ENCODE measurements at regions not wholly inside any gene's neighbourhood (a gene's known extent, or its start where the extent isn't known, plus 50 kb on each side); places are given as distances from the start of the nearest gene placed in this dataset.

GRCh38 chr12:19694627-19695026 lies 255.3 kb downstream of the AEBP2 start:
- DNase-seq (ENCODE audit: low read depth, low spot score) = no peak
- H3K9ac ChIP-seq (ENCODE audit: low read length) = no peak overlapping the region
- H3K4me2 ChIP-seq (ENCODE audit: low read length) = no peak overlapping the region
- no TSS peak for BruUV-seq (replicated peaks)
- H3K9me3 ChIP-seq (ENCODE audit: control insufficient read depth in 1 of 2, insufficient read depth in 1 of 2, low read depth in 1 of 2, low read length in 2 of 2) = no peaks in the 10 kb centered on the region
- no peak overlapping the region for H3K4me3 ChIP-seq (replicated peaks in 1 of 2; ENCODE audit: low read depth in 1 of 2, low read length in 2 of 2)
- no peaks in the 10 kb centered on the region for H3K36me3 ChIP-seq (ENCODE audit: control insufficient read depth in 1 of 2, insufficient read depth in 2 of 2, low read length in 2 of 2)
- no peak overlapping the region for H3K27ac ChIP-seq (ENCODE audit: low read depth, low read length)
- ATAC-seq = no peak
- H2AFZ ChIP-seq (ENCODE audit: low read depth, low read length, poor library complexity, severe bottlenecking) = no peak overlapping the region
- POLR2A ChIA-PET = no interaction called here
- H4K20me1 ChIP-seq (ENCODE audit: insufficient read depth) = no peaks in the 10 kb centered on the region
- H3K79me2 ChIP-seq (ENCODE audit: insufficient read depth, low read length) = no peaks in the 10 kb centered on the region
- no peak for TF ChIP-seq SRF (IDR thresholded peaks at IDR 0.05; ENCODE audit: low read depth)
- no peak for TF ChIP-seq FOSL1 (IDR thresholded peaks at IDR 0.05; ENCODE audit: low read depth)
- no peak for TF ChIP-seq RAD21 (IDR thresholded peaks at IDR 0.05; ENCODE audit: low read depth)
- no peak for TF ChIP-seq SP1 (IDR thresholded peaks at IDR 0.05; ENCODE audit: low read depth)
- TF ChIP-seq POLR2AphosphoS5 (IDR thresholded peaks at IDR 0.05; ENCODE audit: low read depth, low read length) = no peak
- no peak for TF ChIP-seq MAX (IDR thresholded peaks at IDR 0.05)
- no peak for TF ChIP-seq POLR2A (IDR thresholded peaks at IDR 0.05; ENCODE audit: borderline replicate concordance, extremely low read depth, insufficient read depth, insufficient read length)
- TF ChIP-seq CBX3 (IDR thresholded peaks at IDR 0.05; ENCODE audit: low read depth) = no peak
- no peak for TF ChIP-seq ELF1 (IDR thresholded peaks at IDR 0.05; ENCODE audit: borderline replicate concordance, low read depth)
- TF ChIP-seq EGR1 (IDR thresholded peaks at IDR 0.05; ENCODE audit: low read depth) = no peak
- no peak for TF ChIP-seq YY1 (IDR thresholded peaks at IDR 0.05; ENCODE audit: extremely low read depth, insufficient replicate concordance, low read depth, low read length)
- TF ChIP-seq ZFX (IDR thresholded peaks at IDR 0.05) = no peak
- no peak for TF ChIP-seq JUND (IDR thresholded peaks at IDR 0.05)
- no peak for TF ChIP-seq ZNF274 (IDR thresholded peaks at IDR 0.05; ENCODE audit: low read depth, low read length)
- no peak for TF ChIP-seq CEBPB (IDR thresholded peaks at IDR 0.05; ENCODE audit: low read depth)
- no peaks in the 10 kb centered on the region for H3K9me2 ChIP-seq (ENCODE audit: insufficient read depth)
- CTCF ChIA-PET = no interaction called here
- RAD21 ChIA-PET (ENCODE audit: low non-redundant PET in 1 of 2, low total read pairs in 2 of 2, uncharacterized antibody in 2 of 2, unreplicated experiment in 2 of 2) = no interaction called here
- no peaks in the 10 kb centered on the region for H3K4me1 ChIP-seq (ENCODE audit: control insufficient read depth in 1 of 2, insufficient read depth in 2 of 2, low read length in 2 of 2)
- intact Hi-C loops (cut with micrococcal nuclease) = no loop called here
- H3K27me3 ChIP-seq (ENCODE audit: insufficient read depth, low read length) = no peaks in the 10 kb centered on the region
